HG03064 (cell line): ENCODE measurements at regions not wholly inside any gene's neighbourhood (a gene's known extent, or its start where the extent isn't known, plus 50 kb on each side); places are given as distances from the start of the nearest gene placed in this dataset.
"Not testable (repeated sequence)": the region's sequence is repeated elsewhere in the genome, so short reads cannot be mapped to it uniquely, and the experiment has no call there.

Experiments used
- ATAC-seq: cut with Tn5 transposase; IDR thresholded peaks from one replicate; pipeline ENCODE4 v1.9.1; 2021; ENCODE audit warnings: low read depth; ENCODE audit not compliant: unreplicated experiment

DNA sequence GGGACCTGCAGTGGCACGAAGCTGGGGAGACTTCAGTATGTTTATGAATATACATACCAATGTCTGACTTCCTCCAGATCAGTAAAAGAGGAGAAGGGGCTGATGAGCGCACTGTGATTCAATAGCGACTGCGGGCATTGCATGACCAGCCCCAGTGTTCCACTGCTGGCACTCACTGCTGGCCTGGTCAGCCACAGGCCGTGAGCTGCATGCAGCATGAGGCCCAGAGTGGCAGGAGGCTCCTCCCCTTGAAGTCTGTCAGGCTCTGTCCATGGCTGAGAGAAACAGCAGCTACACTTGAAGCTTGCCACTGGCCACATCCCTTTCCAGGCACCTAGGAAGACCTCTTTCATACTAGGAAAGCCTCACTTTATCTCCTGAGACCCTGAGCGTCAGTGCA, 265.9 kb upstream of the CDYL start:
- ATAC-seq = no peak

DNA sequence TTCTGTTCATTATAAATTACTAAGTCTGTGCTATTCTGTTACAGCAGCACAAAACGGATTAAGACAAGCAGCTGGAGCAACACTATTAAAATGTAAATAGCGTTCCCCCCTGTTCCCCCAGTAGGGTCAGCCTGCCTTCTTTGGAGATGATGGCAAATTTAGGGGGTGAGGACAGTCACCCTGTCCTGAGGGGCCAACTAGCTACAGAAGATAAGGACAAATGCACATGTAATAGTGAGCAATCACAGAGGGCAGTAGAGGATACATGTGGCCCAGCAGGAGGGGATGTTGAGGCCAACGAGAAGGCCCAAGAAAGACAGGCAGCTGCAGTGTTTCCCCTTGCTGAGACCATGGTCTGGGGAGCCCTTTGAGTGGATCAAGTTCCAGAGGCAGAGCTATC, 266.7 kb upstream of the CDYL start:
- ATAC-seq = no peak

DNA sequence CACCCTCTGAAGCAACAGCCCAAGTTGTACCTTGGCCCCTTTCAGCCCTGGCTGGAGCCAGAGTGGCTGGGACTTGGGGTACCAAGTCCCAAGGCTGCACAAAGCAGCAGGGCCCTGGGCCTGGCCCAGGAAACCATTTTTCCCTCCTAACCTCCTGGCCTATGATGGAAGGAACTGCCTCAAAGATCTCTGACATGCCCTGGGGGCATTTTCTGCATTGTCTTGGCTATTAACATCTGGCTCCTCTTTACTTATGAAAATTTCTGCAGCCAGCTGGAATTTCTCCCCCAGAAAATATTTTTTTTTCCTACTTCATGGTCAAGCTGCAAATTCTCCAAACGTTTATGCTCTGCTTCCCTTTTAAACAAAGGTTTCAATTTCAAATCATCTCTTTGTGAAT, 269.4 kb upstream of the CDYL start:
- no peak for ATAC-seq

DNA sequence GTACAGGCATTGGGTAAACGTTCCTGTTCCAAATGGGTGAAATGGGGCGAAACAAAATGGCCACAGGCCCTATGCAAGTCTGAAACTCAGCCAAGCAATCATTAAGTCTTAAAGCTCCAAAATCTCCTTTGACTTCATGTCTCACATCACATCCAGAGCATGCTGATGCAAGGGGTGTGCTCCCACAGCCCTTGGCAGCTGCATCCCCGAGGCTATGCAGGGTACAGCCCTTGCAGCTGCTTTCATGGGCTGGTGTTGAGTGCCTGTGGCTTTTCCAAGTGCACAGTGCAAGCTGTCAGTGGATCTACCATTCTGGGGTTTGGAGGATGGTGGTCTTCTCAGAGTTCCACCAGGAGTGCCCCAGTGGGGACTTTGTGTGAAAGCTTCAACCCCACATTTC, 270.0 kb upstream of the CDYL start:
- ATAC-seq = no peak

DNA sequence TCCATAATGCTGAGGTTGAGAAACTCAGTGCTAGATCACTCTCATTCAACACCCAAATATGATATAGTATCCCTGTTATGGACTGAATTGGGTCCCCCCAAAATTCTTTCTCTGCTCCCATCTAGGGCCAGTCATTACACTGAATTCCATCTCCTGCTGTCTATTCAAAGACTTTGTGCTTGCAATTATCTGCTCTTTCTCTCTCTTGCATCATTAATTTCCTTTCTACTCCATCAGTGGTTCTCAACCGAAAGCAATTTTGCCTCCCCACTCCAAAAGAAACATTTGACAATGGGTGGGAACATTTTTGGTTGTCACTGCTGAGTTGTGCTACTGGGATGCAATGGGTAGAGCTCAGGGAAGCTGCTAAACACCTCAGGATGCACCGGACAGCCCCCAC, 271.5 kb upstream of the CDYL start:
- no peak for ATAC-seq

DNA sequence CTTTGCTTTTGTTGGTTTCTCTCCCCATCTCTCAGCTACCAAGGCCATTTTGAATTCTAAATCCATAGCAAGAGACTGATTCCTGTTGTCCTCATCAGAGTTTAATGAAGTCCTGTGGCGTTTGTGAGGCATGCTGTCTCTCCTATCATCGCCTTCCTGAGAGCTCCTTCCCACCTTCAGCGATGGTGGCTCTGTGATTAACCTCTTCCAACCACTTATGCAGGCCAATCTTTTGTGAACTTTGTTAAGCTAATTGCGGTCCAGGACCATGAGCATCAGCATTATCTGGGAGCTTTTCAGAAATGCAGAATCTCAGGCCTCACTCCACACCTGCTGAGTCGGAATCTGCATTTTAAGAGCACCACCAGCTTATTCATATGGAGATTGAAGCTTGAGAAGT, 272.5 kb upstream of the CDYL start:
- ATAC-seq = no peak

DNA sequence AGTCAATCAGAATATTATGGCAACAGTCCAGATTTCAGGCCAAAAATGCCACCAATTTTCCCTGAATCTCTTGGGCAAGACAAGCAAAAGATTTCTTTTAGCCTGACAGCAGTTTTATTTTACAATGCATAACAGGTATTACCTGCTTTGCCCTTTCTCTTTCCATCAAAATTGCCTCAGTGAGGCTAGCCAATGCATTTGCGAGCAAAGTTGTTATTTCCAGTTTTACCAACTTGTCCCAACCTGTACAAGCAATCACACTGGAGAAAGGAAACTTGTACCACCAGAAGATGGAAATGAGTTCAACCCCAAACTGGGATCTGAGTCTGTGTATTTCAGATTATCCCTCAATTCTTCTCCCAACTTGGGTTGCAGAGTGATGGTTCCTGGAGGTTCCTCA, 279.9 kb upstream of the CDYL start:
- no peak for ATAC-seq

DNA sequence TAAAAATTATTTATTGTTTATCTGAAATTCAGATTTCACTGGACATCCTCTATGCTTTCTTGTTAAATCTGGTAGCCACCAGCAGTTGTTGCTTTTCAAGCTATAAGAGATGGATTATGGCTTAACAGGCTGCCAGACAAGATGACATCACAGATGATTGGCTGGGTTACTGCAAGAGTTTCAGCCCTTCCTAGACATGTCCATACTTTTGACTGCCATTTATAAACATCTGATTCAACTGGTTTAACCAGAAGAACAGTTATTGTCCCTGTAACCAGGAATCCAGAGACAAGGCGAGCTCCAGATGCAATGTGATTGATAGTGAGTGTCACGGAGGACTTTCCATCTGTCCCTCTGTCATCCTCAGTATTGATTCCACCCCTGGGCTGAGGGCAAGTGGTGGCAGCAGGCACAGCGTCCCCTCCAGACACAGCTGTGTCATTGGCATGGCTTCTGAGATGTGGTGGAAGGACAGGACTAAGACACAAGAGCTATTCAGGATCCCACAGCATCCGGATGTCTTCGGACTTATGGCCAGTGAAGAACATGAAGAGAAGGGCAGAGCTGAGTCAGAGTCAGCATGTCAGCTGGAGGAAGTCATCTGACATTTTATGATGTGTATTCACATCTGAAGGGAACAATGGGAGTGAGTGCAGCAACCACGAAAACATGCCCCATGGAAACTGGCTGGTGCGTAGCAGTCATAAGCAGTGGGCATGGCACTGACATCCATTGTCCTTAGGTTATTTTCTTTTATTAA, 284.5 kb upstream of the CDYL start:
- no peak for ATAC-seq

DNA sequence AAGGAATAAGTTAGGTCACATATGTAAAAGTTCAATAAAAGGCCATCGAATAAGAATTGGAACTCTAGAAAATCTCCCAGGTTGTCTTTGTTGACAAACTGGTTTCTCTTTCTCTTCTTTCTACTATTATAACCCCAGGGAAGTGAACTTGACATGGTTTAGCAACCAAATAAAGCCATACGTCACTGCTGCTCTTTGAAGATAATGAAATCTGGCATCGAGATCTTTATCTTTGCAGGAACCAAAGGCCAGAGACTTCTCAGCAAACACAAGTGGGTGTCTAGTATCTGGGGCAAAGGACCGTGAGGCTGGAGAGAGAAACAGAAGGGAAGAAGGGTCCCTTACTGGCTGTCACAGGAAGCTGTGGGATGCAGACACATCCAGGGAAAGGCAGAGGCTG, 286.7 kb upstream of the CDYL start:
- ATAC-seq = no peak

DNA sequence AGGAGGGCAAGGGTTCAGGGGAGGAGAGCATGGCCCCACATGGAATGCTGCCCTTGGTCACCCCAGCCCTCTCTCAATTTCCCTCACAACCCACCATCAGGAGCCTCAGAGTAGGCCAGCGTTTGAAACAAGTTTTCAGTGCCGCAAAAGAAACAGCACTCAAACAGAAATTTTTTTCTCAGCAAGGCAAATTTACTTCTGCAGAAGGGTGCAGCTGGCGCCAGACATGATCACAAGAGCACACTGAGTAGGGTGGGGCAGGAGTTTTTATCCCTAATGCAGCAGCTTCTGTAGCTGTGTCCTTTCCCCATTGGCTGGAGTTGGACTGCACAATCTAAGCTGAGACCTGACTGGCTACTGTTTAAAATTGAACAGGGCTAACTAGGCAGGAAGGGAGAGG, 287.8 kb upstream of the CDYL start:
- no peak for ATAC-seq

DNA sequence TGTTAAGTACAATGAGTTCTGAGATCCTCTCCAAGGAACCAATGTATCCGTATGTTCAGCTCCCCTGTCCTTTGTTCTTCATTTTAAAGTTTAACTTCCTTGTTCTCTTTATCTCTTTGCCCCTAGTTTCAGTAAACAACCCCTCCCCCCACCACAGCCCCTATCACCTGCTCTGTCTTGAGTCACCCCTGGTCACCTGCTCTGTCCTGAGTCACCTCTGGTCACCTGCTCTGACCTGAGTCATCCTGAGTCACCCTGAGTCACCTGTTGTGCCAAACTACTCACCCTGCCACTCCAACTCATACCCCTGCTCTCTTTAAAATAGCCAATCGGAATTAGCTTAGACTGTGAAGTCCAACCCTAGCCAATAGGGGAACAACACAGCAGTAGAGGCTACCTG, 288.7 kb upstream of the CDYL start:
- no peak for ATAC-seq

DNA sequence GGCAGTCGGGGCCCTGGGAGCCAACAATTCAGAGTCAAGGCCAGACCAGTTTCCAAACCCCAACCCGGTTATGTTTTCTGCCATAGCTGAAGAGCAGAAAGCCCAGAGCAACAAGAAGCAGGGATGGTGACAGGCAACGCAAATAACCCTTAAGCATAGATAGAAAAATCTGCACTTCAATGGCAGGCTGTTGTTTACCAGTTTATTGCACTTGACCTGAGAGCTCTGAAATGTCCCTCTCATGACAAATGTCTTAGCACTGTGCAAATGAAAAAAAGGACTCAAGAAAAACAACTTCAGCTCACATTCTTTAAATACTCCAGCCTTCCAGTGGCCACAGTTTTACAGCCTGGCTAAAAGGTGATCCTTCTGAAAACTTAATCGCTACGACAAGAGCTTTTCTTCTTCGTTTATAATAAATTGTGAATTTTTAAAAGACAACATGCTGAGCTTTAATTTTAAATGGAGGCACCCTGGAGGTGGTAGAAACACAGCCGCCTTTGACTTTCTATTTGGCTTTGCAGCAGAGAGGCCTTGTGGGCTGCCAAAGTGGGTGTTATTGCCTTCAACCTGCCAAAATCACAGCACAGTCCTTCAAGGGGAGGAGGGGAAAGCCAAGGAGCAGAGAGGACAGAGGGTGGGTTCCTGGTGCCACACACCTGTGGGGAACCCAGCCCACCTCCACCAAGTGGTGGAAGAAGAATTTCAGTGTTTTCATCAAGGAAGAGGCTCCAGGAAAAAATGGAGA, 289.5 kb upstream of the CDYL start:
- ATAC-seq = no peak

DNA sequence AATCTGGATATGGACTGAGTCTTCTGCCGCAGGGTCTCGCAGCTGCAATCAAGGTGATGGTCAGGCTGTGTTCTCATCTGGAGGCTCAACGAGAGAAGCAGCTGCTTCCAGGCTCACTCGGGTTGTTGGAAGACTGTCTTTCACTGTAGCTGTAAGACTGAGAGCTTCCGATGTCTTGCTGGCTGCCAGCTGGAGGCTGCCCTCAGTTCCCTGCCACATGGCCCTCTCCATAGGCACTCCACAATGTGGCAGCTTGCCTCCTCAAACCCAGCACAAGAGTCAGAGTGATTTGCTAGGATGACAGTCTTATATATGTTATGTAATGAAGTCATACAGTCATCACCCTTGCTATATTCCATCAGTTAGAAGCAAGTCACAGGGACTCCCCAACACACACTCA, 290.5 kb upstream of the CDYL start:
- ATAC-seq = no peak

DNA sequence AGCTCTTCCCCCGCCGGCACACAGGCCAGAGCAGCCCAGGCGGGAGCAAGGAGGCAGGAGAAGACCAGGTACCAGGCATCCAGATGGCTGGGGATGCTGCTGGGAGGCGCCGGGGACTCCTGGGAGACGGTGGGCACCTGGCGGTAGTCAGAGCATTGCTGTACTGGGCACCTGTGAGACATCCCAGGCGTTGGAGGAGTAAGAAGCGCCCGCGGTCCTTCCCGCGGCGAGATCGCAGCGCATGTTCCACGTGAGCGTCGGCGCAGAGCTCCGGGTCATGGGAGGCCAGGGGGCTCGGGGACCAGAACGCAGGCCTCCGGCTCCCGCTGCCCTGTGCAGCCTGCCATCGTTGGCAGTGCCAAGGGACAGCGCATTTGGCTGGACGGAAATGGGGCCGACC, 293.7 kb upstream of the CDYL start:
- no peak for ATAC-seq

DNA sequence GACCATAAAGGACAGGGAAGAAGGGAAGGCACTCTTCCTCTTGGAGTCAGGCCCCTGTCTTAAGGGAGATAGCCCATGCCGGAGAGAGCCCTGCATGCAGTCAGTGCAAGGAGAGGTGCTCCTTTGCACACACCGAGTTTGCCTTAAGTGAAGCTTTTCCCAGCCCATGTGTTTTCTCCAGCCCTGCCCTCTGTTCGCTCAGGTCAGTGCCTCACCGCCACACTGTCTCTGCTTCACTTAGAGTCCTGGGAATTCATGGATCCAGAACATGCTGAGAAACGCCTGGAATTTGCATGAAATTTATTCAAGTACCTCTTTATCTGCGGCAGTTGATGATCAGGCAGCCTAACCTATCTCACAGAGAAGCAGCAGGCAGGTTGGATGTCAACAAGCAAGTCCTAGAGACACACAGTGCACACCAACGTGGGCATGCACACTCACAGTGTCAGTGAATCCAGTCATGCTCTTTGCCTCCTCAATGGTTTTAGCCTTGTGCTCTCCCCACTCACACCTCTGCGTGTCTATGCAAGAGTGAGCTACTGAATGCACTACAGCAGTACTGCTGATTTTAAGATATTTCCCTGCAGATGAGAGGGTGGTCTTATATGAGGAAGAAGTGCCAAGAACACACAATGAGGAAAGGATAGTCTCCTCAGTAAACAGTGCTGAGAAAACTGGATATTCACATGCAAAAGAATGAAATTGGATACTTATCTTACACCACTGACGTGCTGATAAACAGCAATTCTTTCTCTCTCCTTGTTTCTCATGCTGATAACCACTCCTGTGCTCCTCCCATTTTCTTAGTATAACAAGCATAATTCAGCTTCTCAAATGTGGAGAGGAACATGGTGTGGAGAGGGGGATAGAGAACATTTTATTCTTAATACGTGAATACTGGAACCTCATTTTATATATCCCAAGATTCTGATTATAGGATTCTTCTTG, 295.1 kb upstream of the CDYL start:
- no peak for ATAC-seq

DNA sequence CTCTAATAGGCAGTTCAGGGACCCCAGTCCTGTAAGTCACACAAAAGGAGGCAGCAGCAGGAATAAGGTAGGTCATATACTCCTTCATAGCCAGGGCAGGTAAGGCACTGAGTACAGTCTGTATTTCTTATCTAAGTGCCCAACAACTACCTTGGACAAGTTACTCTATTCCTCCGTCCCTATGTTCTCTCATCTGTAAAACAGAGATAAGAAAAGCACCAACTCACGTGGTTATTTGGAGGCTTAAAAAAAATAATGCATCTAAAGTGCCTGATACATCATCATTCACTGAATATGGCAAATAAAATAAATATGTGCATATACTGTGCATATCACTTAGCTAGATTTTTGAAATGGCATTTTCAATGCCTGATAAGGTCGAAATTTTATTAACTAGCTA, 298.1 kb upstream of the CDYL start:
- no peak for ATAC-seq

DNA sequence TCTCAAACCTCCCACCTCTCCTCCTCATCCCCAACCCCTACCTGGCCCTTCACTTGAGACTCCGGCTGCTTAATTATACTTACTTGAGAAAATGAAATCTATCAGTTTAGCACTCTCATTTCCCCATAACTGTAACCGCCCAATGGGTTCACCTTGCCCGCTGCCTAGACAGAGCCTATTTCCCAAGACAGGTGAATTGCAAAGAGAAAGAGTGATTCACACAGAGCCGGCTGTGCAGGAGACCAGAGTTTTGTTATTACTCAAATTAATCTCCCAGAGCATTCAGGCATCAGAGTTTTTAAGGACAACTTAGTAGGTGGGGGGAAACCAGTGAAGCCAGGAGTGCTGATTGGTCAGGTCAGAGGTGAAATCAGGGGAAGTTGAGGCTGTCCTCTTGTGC, 301.4 kb upstream of the CDYL start:
- no peak for ATAC-seq

DNA sequence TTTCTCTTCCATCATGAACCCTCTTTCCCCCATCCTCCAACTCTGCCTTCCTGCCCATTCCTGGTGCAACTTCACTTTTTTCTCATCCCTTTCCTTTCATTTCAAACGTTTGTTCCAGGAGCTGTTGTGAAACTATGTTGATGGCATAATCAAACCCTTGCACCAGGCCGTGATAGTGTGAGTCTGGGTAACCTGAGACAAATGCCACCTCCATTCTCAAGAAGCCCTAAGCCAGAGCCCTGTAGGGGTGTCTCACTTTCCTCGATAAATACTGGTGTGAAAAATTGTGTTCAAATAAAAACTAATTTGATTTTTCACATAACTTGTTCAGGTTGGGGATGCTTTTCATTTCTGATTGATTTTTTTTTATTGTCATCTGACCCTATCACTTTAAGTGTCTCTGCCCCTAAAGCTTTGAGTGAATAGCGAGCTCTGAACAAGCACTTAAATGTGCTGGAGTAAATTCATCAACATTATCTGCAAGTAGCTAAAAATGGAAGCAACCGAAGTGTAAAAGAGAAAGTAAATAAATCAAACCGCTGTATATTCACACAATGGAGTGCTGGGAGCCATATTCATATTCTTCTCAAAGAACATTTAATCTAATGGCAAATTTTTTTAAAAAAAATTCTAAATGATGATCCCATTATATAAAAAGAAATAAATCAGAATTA, 303.1 kb upstream of the CDYL start:
- no peak for ATAC-seq

DNA sequence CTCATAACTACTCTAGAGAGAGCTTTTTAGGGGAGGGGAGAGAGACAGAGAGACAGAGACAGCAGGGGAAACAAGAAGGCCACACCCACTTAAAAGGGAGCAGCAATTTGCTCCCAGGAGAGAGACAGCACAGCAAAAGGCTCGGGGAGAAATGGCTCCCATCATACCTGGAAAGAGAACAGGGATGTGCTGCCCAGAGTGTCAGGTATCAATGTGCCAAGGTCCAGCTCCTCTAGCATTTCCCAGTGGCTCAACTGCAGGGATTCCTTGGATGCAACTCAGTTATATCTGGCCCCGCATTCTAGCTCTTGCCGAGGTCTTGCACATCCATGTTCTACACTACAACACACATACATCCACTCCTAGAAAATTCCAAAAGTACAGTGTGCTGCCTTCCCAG, 304.0 kb upstream of the CDYL start:
- ATAC-seq = no peak

DNA sequence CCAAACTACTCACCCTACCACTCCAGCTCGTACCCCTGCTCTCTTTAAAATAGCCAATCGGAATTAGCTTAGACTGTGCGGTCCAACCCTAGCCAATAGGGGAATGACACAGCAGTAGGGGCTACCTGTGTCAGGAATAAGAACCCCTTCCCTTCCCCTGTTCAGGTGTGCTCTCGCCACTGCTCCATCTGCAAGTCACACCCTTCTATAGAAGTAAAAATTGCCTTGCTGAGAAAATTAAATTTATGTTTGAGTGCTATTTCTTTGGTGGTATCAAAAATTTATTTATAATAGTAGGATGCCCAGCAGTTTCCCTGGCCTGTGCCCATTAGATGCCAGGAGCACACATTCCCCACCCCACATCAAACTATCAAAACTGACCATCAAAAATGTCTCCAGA, 304.7 kb upstream of the CDYL start:
- not testable (repeated sequence) for ATAC-seq

DNA sequence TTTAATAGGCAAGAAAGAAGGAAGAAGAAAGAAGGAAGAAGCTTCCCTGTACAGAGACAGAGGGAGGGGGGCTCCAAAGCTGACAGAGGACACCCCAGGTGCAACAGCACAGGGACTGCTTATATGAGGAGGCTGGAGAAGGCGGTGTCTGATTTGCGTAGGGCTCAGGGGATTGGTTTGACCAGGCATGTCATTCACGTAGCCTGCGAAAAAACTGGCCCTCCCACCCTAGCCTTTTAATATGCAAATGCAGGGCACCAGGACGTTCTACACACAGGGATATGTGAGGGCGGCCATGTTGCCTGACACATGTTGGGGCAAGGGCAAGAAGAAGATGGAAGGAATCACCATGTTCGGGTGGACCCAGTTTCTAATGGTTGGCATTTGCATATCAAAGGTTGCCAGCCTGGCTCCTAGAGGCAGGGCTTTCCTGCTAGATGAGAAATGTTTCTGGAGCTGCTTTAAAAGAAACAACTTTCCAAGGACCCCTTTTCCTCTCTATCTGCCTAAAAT, 305.4 kb upstream of the CDYL start:
- ATAC-seq = no peak
